ENCODE measurements at regions not wholly inside any gene's neighbourhood (a gene's known extent, or its start where the extent isn't known, plus 50 kb on each side); places are given as distances from the start of the nearest gene placed in this dataset.

DNA sequence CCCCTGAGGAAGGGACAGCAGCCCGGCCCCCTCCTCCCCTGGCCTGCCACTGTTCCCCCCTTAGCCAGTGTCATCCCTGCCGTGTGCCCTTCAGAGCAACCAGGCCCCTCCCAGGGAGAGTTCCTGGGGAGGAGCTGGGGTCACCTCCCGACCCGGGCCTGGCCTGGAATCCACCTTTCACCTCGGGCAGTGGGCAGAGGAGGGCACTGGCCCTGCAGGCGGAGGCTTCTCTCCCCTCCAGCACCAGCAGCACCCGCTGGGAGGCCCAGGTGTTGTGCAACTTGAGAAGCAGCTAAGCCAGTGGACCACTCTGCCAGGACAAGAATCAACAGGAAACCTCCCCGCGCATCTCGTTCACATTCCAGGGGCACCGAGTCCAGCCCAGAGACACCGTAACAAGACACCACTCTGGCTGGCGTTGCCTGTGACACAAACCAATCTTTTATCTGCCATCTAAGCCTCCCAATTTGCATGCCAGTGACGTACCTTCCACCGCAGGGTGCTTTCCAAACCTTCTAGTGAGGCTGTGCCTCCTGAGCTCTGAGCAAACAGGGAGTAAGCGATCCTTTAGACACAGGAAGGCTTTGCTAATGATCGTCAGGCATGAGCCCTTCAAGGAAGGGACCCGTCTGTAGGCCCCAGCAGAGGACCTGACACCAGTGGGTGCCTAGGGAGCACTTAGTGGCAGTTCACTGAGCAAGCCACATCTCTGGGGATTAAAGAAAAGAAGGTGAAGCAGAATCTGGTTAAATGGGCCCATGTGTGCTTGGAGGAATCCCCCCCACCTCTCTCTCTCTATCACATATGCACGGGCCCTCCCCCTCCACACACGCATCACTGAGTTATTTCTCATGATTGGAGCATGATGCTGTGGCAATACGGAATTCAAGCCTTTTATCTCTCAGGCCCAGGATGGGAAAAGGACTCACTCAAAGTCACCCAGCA, 98.9 kb upstream of the TLE3 start:
- H3K27ac ChIP-seq (ENCODE audit: low read depth, low read length) = peak overlapping the region; percentile 94
- H3K4me3 ChIP-seq (ENCODE audit: low read depth, low read length) = no peak overlapping the region
- peaks cover 14% of the 10 kb centered on the region for H3K27me3 ChIP-seq (ENCODE audit: control insufficient read depth, insufficient read depth, low read length)
- peaks cover 6% of the 10 kb centered on the region for H3K9me3 ChIP-seq (ENCODE audit: control insufficient read depth, insufficient read depth, low read length)
- POLR2A ChIA-PET = interaction anchor here (0.7 to 1.4 kb wide), 2 partner anchors 57 to 95 kb away, joined by 3 to 5 read pairs; no protein-coding TSS in a partner anchor
- TF ChIP-seq, protein P1, sequence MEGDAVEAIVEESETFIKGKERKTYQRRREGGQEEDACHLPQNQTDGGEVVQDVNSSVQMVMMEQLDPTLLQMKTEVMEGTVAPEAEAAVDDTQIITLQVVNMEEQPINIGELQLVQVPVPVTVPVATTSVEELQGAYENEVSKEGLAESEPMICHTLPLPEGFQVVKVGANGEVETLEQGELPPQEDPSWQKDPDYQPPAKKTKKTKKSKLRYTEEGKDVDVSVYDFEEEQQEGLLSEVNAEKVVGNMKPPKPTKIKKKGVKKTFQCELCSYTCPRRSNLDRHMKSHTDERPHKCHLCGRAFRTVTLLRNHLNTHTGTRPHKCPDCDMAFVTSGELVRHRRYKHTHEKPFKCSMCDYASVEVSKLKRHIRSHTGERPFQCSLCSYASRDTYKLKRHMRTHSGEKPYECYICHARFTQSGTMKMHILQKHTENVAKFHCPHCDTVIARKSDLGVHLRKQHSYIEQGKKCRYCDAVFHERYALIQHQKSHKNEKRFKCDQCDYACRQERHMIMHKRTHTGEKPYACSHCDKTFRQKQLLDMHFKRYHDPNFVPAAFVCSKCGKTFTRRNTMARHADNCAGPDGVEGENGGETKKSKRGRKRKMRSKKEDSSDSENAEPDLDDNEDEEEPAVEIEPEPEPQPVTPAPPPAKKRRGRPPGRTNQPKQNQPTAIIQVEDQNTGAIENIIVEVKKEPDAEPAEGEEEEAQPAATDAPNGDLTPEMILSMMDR (IDR thresholded peaks at IDR 0.05; ENCODE audit: low read depth, low read length) = no peak
- CTCF ChIA-PET = no interaction called here
- peak; percentile 69 for DNase-seq (ENCODE audit: low read depth, low spot score)

GRCh38 chr15:70195587-70196305, 98.0 kb upstream of the TLE3 start:
- CTCF ChIA-PET = interaction anchor here (1.1 kb wide), 1 partner anchor 9 kb away, joined by 3 read pairs; no protein-coding TSS in a partner anchor
- TF ChIP-seq, protein P1 (IDR thresholded peaks at IDR 0.05; ENCODE audit: low read depth, low read length) = no peak
- H3K4me3 ChIP-seq (ENCODE audit: low read depth, low read length) = no peak overlapping the region
- peaks cover 12% of the 10 kb centered on the region for H3K9me3 ChIP-seq (ENCODE audit: control insufficient read depth, insufficient read depth, low read length)
- peak overlapping the region; percentile 94 for H3K27ac ChIP-seq (ENCODE audit: low read depth, low read length)
- POLR2A ChIA-PET = interaction anchor here (0.7 to 1.4 kb wide), 2 partner anchors 56 to 94 kb away, joined by 3 to 5 read pairs; no protein-coding TSS in a partner anchor
- peak; percentile 76 for DNase-seq (ENCODE audit: low read depth, low spot score)
- H3K27me3 ChIP-seq (ENCODE audit: control insufficient read depth, insufficient read depth, low read length) = peaks cover 11% of the 10 kb centered on the region

DNA sequence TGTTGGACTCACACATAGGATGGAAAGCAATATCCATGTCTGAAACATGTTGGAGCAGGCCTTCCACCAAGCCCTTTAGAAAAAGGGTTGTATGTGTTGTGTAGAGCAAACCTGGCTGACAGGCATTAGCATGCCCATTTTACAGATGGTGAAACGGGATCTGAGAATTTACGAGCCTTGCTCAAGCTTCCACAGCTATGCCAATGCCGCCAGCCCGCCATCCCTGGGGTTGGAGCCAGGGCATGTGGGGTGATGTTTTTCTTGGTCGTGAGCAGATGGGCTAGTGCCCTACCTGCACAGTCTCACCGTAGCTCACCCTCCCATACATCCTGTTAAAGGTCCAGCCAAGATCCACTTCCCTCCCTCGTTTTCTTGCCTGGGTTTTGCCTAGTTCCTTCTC, 97.5 kb upstream of the TLE3 start:
- Histone ChIP-seq H3K4me3 (ENCODE audit: low read depth, low read length) (no peak overlapping the region), H3K27ac (ENCODE audit: low read depth, low read length) (peak overlapping the region; percentile 94), H3K9me3 (ENCODE audit: control insufficient read depth, insufficient read depth, low read length) (peaks cover 12% of the 10 kb centered on the region), H3K27me3 (ENCODE audit: control insufficient read depth, insufficient read depth, low read length) (peaks cover 11% of the 10 kb centered on the region)
- no peak for DNase-seq (ENCODE audit: low read depth, low spot score)
- CTCF ChIA-PET = interaction anchor here (1.1 kb wide), 1 partner anchor 9 kb away, joined by 3 read pairs; no protein-coding TSS in a partner anchor
- TF ChIP-seq, protein P1 (IDR thresholded peaks at IDR 0.05; ENCODE audit: low read depth, low read length) = no peak
- POLR2A ChIA-PET = no interaction called here

DNA sequence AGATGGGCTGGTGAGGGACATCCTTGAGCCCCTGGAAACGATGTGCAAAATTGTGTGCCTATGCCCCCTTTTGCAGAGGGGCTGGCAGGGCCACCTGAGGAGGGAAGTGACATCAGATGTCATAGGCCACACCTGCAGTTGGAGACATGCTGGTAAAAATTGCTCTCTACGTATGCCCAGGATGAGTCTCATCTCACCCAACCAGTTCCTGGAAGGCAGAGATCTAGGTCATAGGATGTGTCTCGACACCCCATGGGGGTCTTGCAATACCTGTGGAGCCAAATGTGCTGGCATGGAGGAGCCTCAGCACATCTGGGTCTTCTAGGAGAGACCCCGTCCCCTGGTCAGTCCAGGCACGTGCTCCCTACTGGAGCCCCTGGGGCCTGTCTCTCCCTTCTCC, 96.5 kb upstream of the TLE3 start:
- no peak overlapping the region for H3K4me3 ChIP-seq (ENCODE audit: low read depth, low read length)
- TF ChIP-seq, protein P1 (IDR thresholded peaks at IDR 0.05; ENCODE audit: low read depth, low read length) = no peak
- peaks cover 12% of the 10 kb centered on the region for H3K9me3 ChIP-seq (ENCODE audit: control insufficient read depth, insufficient read depth, low read length)
- ChIA-PET POLR2A (no interaction called here), CTCF (no interaction called here)
- H3K27ac ChIP-seq (ENCODE audit: low read depth, low read length) = no peak overlapping the region
- H3K27me3 ChIP-seq (ENCODE audit: control insufficient read depth, insufficient read depth, low read length) = peaks cover 13% of the 10 kb centered on the region
- no peak for DNase-seq (ENCODE audit: low read depth, low spot score)

Data from AG04450 (cell line).